ENCODE measurements at regions not wholly inside any gene's neighbourhood (a gene's known extent, or its start where the extent isn't known, plus 50 kb on each side); places are given as distances from the start of the nearest gene placed in this dataset.

- TF ChIP-seq EZH2 (IDR thresholded peaks at IDR 0.05; ENCODE audit: borderline replicate concordance) = no peak
- Histone ChIP-seq H3K4me1 (ENCODE audit: insufficient read depth) (no peaks in the 10 kb centered on the region), H3K79me2 (no peaks in the 10 kb centered on the region), H3K4me3 (no peak overlapping the region), H3K36me3 (replicated peaks; ENCODE audit: insufficient read depth, low read depth) (no peaks in the 10 kb centered on the region), H3K9me2 (replicated peaks; ENCODE audit: insufficient read depth) (no peaks in the 10 kb centered on the region), H4K20me1 (ENCODE audit: insufficient read depth, poor library complexity, severe bottlenecking) (no peaks in the 10 kb centered on the region), H2AFZ (no peak overlapping the region), H3K9me3 (ENCODE audit: low read depth) (no peaks in the 10 kb centered on the region), H3K27me3 (no peaks in the 10 kb centered on the region), H3K4me2 (no peak overlapping the region), H3K27ac (no peak overlapping the region)
- 86% methylated on average over 3 of the region's 3 CpGs for WGBS (ENCODE audit: low lambda C conversion rate, missing lambda C conversion rate)
- no peak for DNase-seq (ENCODE audit: low spot score)
Observed at GRCh38 chr2:181370126-181370525, 87.1 kb upstream of the ITGA4 start.

GRCh38 chr2:181371195-181371594, 86.0 kb upstream of the ITGA4 start:
- Histone ChIP-seq H3K36me3 (replicated peaks; ENCODE audit: insufficient read depth, low read depth) (no peaks in the 10 kb centered on the region), H3K4me2 (no peak overlapping the region)
- WGBS (ENCODE audit: low lambda C conversion rate, missing lambda C conversion rate) = 92% methylated on average over 2 of the region's 2 CpGs

GRCh38 chr2:181371782-181372645, 85.2 kb upstream of the ITGA4 start:
- Histone ChIP-seq H3K27me3 (no peaks in the 10 kb centered on the region), H3K4me2 (no peak overlapping the region), H3K27ac (no peak overlapping the region), H4K20me1 (ENCODE audit: insufficient read depth, poor library complexity, severe bottlenecking) (no peaks in the 10 kb centered on the region), H3K4me3 (no peak overlapping the region), H3K36me3 (replicated peaks; ENCODE audit: insufficient read depth, low read depth) (no peaks in the 10 kb centered on the region), H3K9me2 (replicated peaks; ENCODE audit: insufficient read depth) (no peaks in the 10 kb centered on the region), H3K79me2 (no peaks in the 10 kb centered on the region), H3K9me3 (ENCODE audit: low read depth) (no peaks in the 10 kb centered on the region), H3K4me1 (ENCODE audit: insufficient read depth) (no peaks in the 10 kb centered on the region), H2AFZ (no peak overlapping the region)
- TF ChIP-seq CTCF (IDR thresholded peaks at IDR 0.05; ENCODE audit: poor library complexity) (no peak), EZH2 (IDR thresholded peaks at IDR 0.05; ENCODE audit: borderline replicate concordance) (no peak)
- WGBS (ENCODE audit: low lambda C conversion rate, missing lambda C conversion rate) = 66% methylated on average over 2 of the region's 2 CpGs
- no peak for DNase-seq (ENCODE audit: low spot score)

More at GRCh38 chr2:181371195-181371594, 86.0 kb upstream of the ITGA4 start:
- Histone ChIP-seq H4K20me1 (ENCODE audit: insufficient read depth, poor library complexity, severe bottlenecking) (no peaks in the 10 kb centered on the region), H3K27ac (no peak overlapping the region), H3K27me3 (no peaks in the 10 kb centered on the region), H3K79me2 (no peaks in the 10 kb centered on the region), H3K9me3 (ENCODE audit: low read depth) (no peaks in the 10 kb centered on the region), H2AFZ (no peak overlapping the region), H3K9me2 (replicated peaks; ENCODE audit: insufficient read depth) (no peaks in the 10 kb centered on the region), H3K4me3 (no peak overlapping the region), H3K4me1 (ENCODE audit: insufficient read depth) (no peaks in the 10 kb centered on the region)
- DNase-seq (ENCODE audit: low spot score) = no peak
- TF ChIP-seq EZH2phosphoT487 (IDR thresholded peaks at IDR 0.05; ENCODE audit: low read depth, severe bottlenecking, unreplicated experiment) = no peak
- no peak for TF ChIP-seq EZH2 (IDR thresholded peaks at IDR 0.05; ENCODE audit: borderline replicate concordance)
- no peak for TF ChIP-seq CTCF (IDR thresholded peaks at IDR 0.05; ENCODE audit: poor library complexity)

GRCh38 chr2:181372646-181373040, 84.5 kb upstream of the ITGA4 start:
- H3K4me3 ChIP-seq = no peak overlapping the region
- no peak overlapping the region for H2AFZ ChIP-seq
- WGBS (ENCODE audit: low lambda C conversion rate, missing lambda C conversion rate) = 85% methylated on average over 3 of the region's 3 CpGs
- no peak for DNase-seq (ENCODE audit: low spot score)
- no peaks in the 10 kb centered on the region for H3K27me3 ChIP-seq
- H4K20me1 ChIP-seq (ENCODE audit: insufficient read depth, poor library complexity, severe bottlenecking) = no peaks in the 10 kb centered on the region
- TF ChIP-seq EZH2phosphoT487 (IDR thresholded peaks at IDR 0.05; ENCODE audit: low read depth, severe bottlenecking, unreplicated experiment) (no peak), CTCF (IDR thresholded peaks at IDR 0.05; ENCODE audit: poor library complexity) (no peak), EZH2 (IDR thresholded peaks at IDR 0.05; ENCODE audit: borderline replicate concordance) (no peak)
- no peak overlapping the region for H3K27ac ChIP-seq
- no peak overlapping the region for H3K4me2 ChIP-seq
- no peaks in the 10 kb centered on the region for H3K4me1 ChIP-seq (ENCODE audit: insufficient read depth)
- H3K9me2 ChIP-seq (replicated peaks; ENCODE audit: insufficient read depth) = no peaks in the 10 kb centered on the region
- H3K9me3 ChIP-seq (ENCODE audit: low read depth) = no peaks in the 10 kb centered on the region
- H3K79me2 ChIP-seq = no peaks in the 10 kb centered on the region
- no peaks in the 10 kb centered on the region for H3K36me3 ChIP-seq (replicated peaks; ENCODE audit: insufficient read depth, low read depth)

Measured in hepatocyte (in vitro differentiated cells).